Activated T-cell treated with anti-CD3 and anti-CD28 coated beads, Interleukin-2, amount 50 U/mL, for 72 hours (primary cell): ENCODE measurements at regions not wholly inside any gene's neighbourhood (a gene's known extent, or its start where the extent isn't known, plus 50 kb on each side); places are given as distances from the start of the nearest gene placed in this dataset.
"Not testable (repeated sequence)": the region's sequence is repeated elsewhere in the genome, so short reads cannot be mapped to it uniquely, and the experiment has no call there.

Source experiments
- ATAC-seq, 2 donors: fragments of 150-1000 bp; cut with Tn5 transposase; replicated peaks in 1 of 2; 2 replicates each; pipeline ENCODE4 v1.10.0; 2021; ENCODE audit warnings: moderate library complexity in 2 of 2, mild to moderate bottlenecking in 1 of 2
- DNase-seq, 2 donors: peaks; one replicate each; pipeline ENCODE4 v3.0.0; 2021 to 2022; ENCODE audit warnings: mixed read lengths in 1 of 2
- H3K27ac Mint-ChIP-seq: one replicate; pipeline ENCODE4 v1.8.0; 2022; ENCODE audit warnings: mild to moderate bottlenecking, moderate library complexity, mixed read lengths
- H3K27me3 Mint-ChIP-seq: one replicate; pipeline ENCODE4 v1.8.0; 2022; ENCODE audit warnings: low read depth, mixed read lengths
- H3K36me3 Mint-ChIP-seq, 2 donors: one replicate each; pipeline ENCODE4 v1.8.0; 2022; ENCODE audit warnings: mixed read lengths in 2 of 2, mild to moderate bottlenecking in 1 of 2; ENCODE audit not compliant: insufficient read depth in 2 of 2
- H3K4me1 Mint-ChIP-seq: one replicate; pipeline ENCODE4 v1.8.0; 2022; ENCODE audit warnings: low read depth, mixed read lengths
- H3K4me3 Mint-ChIP-seq, 2 donors: one replicate each; pipeline ENCODE4 v1.8.0; 2022; ENCODE audit warnings: mild to moderate bottlenecking in 2 of 2, mixed read lengths in 2 of 2, moderate library complexity in 2 of 2
- H3K9me3 Mint-ChIP-seq, 2 donors: one replicate each; pipeline ENCODE4 v1.8.0; 2022; ENCODE audit warnings: mixed read lengths in 2 of 2

DNA sequence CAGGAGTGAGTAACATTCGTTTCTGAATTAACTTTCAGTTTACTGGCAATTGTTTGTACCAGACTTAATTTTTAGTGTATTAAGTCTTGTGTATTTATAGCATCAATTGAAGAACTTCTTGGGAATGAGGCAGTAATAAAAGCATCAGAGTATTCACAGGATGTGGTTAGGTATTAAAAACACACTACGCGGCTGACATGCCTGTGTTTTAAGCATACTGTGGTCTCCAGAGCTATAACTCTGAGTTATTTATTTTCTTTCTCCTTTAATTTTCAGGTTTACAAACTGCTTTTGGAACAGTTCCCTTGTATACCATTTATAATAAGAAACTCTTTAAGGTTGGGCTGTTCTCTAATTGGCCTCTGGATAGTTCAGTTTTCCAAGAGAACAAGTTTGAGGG lies 626.1 kb upstream of the NRG3 start:
- Mint-ChIP-seq H3K4me1 (no peaks in the 10 kb centered on the region), H3K36me3 (no peaks in the 10 kb centered on the region)

DNA sequence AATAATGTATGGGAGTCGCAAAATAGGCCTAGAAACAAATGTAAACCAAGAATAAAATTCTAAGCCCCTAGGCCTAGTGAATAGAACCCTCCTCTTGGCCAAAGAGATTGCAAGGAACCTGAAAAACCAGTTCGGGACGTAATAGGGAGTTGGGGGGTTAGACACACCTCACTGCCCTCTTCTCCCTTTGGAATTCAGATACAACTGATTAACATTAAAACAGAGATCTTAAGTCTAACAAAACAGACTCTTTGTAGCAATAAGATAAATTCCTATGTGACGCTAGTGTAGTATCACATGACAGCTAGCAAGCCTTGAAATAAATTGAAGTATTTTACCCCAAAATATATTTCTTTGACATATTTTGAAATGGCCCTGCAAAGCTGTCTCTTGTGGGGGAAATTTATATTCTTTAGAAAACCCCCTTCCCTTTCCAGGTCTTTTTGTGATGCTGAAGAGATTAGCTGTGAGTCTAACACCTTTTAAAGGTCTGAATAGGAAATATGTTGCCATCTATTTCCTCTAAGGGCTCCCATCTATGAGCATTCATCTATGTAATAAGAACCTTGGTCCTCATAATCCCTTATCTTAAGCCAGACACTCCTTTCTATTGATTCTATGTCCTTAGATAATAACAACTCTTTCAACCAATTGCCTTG lies 623.4 kb upstream of the NRG3 start:
- H3K9me3 Mint-ChIP-seq = peaks cover 1 to 3% of the 10 kb centered on the region in 2 donors
- DNase-seq (no peak), ATAC-seq (no peak)
- no peaks in the 10 kb centered on the region for H3K36me3 Mint-ChIP-seq
- H3K27me3 Mint-ChIP-seq = no peaks in the 10 kb centered on the region
- H3K4me1 Mint-ChIP-seq = no peaks in the 10 kb centered on the region
- H3K4me3 Mint-ChIP-seq = no peak overlapping the region
- H3K27ac Mint-ChIP-seq = no peak overlapping the region

More for the DNA sequence above, 626.1 kb upstream of the NRG3 start:
- ATAC-seq = no peak
- Mint-ChIP-seq H3K9me3 (peaks cover 0 to 2% of the 10 kb centered on the region in 2 donors), H3K27me3 (no peaks in the 10 kb centered on the region), H3K4me3 (no peak overlapping the region), H3K27ac (no peak overlapping the region)
- DNase-seq = no peak

DNA sequence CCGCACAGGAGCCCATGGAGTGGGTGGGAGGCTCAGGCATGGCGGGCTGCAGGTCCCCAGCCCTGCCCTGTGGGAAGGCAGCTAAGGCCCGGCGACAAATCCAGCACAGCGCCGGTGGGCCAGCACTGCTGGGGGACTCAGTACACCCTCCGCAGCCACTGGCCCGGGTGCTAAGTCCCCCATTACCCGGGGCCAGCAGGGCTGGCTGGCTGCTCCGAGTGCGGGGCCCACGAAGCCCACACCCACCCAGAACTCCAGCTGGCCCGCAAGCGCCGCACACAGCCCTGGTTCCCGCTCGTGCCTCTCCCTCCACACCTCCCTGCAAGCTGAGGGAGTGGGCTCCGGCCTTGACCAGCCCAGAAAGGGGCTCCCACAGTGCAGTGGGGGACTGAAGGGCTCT lies 610.0 kb upstream of the NRG3 start:
- H3K27ac Mint-ChIP-seq, H3K36me3 Mint-ChIP-seq, H3K27me3 Mint-ChIP-seq, H3K9me3 Mint-ChIP-seq, DNase-seq, ATAC-seq, H3K4me1 Mint-ChIP-seq, H3K4me3 Mint-ChIP-seq: not testable (repeated sequence)

DNA sequence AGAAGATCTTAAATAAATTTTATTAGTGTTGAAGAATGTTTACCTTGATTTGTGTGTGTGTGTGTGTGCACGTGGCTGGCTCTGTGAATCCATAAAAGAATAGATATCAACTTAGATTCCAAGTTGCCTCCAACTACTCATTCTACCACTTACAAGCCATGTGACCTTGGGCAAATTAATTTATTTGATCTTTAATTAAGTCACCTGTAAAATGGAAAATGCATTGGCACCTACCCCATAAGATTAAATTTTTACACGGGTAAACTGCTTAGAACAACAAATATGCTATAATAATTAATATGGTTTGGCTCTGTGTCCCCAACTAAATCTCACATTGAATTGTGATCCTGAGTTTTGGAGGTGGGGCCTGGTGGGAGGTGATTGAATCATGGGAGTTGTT lies 604.9 kb upstream of the NRG3 start:
- Mint-ChIP-seq H3K9me3 (peaks cover 0 to 2% of the 10 kb centered on the region in 2 donors), H3K27ac (no peak overlapping the region)

GRCh38 chr10:81280497-81281479 lies 594.2 kb upstream of the NRG3 start:
- Mint-ChIP-seq H3K27ac (no peak overlapping the region), H3K4me1 (no peaks in the 10 kb centered on the region), H3K36me3 (no peaks in the 10 kb centered on the region), H3K27me3 (no peaks in the 10 kb centered on the region), H3K4me3 (no peak overlapping the region), H3K9me3 (peaks cover 6 to 12% of the 10 kb centered on the region in 2 donors)
- ATAC-seq (no peak), DNase-seq (no peak)

More for the DNA sequence above, 604.9 kb upstream of the NRG3 start:
- Mint-ChIP-seq H3K27me3 (no peaks in the 10 kb centered on the region), H3K36me3 (no peaks in the 10 kb centered on the region), H3K4me3 (no peak overlapping the region), H3K4me1 (no peaks in the 10 kb centered on the region)
- DNase-seq (no peak), ATAC-seq (no peak)

DNA sequence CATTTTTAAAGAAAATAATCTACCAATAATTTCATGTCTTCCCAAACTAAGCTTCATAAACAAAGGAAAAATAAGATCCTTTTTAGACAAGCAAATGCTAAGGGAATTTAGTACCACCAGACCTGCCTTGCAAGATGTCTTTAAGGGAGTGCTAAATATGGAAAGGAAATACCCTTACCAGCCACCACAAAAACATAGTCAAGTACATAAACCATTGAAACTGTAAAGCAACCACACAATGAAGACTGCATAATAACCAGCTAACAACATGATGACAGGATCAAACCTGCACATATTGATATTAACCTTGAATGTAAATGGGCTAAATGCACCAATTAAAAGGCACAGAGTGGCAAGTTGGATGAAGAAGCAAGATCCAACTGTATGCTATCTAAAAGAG lies 586.5 kb upstream of the NRG3 start:
- H3K36me3 Mint-ChIP-seq = no peaks in the 10 kb centered on the region
- H3K27me3 Mint-ChIP-seq = no peaks in the 10 kb centered on the region
- peaks cover 9 to 15% of the 10 kb centered on the region in 2 donors for H3K9me3 Mint-ChIP-seq
- ATAC-seq (no peak), DNase-seq (no peak)
- no peak overlapping the region for H3K4me3 Mint-ChIP-seq
- H3K4me1 Mint-ChIP-seq = no peaks in the 10 kb centered on the region
- H3K27ac Mint-ChIP-seq = no peak overlapping the region

DNA sequence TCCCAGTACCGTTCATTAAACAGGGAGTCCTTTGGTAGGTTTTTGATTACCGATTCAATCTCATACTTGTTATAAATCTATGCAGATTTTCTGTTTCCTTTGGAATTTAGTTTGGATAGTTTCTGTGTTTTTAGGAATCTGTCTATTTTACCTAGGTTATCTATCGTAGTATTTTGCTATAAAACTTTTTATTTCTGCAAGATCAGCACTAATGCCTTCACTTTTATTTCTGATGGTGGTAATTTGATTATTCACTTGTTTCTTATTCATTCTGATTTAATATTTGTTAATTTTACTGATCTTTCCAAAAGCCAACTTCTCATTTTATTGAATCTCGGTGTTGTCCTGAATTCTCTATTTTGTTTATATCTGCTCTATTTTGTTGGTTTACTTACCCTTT lies 577.7 kb upstream of the NRG3 start:
- Mint-ChIP-seq H3K36me3 (no peaks in the 10 kb centered on the region), H3K9me3 (peaks cover 6 to 12% of the 10 kb centered on the region in 2 donors), H3K27ac (no peak overlapping the region), H3K4me3 (no peak overlapping the region), H3K4me1 (no peaks in the 10 kb centered on the region), H3K27me3 (no peaks in the 10 kb centered on the region)
- DNase-seq = no peak
- ATAC-seq = no peak

GRCh38 chr10:81303656-81304055 lies 571.3 kb upstream of the NRG3 start:
- Mint-ChIP-seq H3K4me3 (no peak overlapping the region), H3K27me3 (no peaks in the 10 kb centered on the region), H3K4me1 (no peaks in the 10 kb centered on the region), H3K36me3 (no peaks in the 10 kb centered on the region), H3K9me3 (peaks cover 6 to 17% of the 10 kb centered on the region in 2 donors), H3K27ac (no peak overlapping the region)
- DNase-seq (no peak), ATAC-seq (no peak)

DNA sequence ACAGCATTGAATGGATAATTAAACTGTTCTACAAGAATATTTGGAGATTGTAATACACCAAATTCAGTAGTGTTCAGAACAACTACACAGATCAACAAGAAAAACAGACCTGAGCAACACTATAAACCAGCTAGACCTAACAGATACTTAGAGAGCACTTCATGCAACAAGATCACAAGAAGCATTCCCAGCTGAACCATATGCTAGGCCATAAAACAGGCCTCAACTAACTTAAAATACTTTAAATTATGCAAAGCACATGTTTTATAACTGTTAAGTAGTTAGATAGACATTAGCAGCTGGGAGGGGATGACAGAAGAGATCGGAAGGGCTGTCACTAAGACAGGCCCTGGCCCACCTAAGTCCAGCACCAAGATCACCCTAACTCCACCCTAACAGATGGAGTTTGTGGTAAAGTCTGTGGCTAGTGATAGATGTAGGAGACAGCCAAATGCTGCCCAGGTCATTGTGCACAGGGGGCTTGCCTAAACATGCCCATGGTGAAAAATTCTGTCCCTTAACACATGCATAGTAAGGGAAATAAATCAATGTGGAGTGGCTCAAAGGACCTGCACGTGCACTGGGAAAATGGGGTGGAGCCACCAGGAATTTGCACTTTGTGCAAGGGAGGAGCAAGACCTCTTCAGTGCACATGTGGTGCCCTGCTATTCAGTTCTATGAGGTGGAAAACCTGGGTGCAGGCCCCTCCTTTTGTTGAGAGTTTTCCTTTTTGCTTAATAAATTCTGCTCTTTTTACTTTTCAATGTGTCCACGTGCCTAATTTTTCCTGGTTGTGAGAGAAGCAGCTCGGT lies 567.8 kb upstream of the NRG3 start:
- no peaks in the 10 kb centered on the region for H3K4me1 Mint-ChIP-seq
- peaks cover 2 to 9% of the 10 kb centered on the region in 2 donors for H3K9me3 Mint-ChIP-seq
- no peak for DNase-seq
- no peak overlapping the region for H3K4me3 Mint-ChIP-seq
- no peaks in the 10 kb centered on the region for H3K27me3 Mint-ChIP-seq
- H3K27ac Mint-ChIP-seq = no peak overlapping the region
- no peaks in the 10 kb centered on the region for H3K36me3 Mint-ChIP-seq
- no peak for ATAC-seq

GRCh38 chr10:81309041-81309552 lies 565.9 kb upstream of the NRG3 start:
- peaks cover 2 to 4% of the 10 kb centered on the region in 2 donors for H3K9me3 Mint-ChIP-seq
- DNase-seq (no peak), ATAC-seq (no peak)
- H3K36me3 Mint-ChIP-seq = no peaks in the 10 kb centered on the region
- H3K4me1 Mint-ChIP-seq = no peaks in the 10 kb centered on the region
- no peaks in the 10 kb centered on the region for H3K27me3 Mint-ChIP-seq
- H3K27ac Mint-ChIP-seq = no peak overlapping the region
- H3K4me3 Mint-ChIP-seq = no peak overlapping the region

DNA sequence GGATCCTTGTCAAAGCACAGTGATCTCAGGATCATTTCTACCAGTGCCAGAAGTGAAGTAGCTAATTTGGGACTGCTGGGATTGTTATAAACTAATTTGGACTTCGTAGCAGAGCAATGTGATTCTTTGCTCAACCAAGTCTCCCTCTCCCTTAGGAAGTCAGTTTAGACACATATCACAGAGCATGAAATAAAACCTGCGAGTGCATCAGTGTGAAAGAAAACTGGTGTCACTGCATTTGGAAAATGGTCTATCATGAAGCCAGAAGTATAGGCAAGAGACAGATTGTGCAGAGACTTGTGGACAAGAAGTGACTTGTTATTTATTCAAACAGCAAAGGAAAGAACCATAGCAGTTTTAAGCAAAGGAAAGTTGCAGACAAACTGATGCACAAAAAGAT lies 560.5 kb upstream of the NRG3 start:
- Mint-ChIP-seq H3K4me3 (no peak overlapping the region), H3K27ac (no peak overlapping the region), H3K27me3 (no peaks in the 10 kb centered on the region), H3K36me3 (no peaks in the 10 kb centered on the region), H3K4me1 (no peaks in the 10 kb centered on the region), H3K9me3 (no peaks in the 10 kb centered on the region)
- DNase-seq (no peak), ATAC-seq (no peak)

GRCh38 chr10:81315026-81315425 lies 560.0 kb upstream of the NRG3 start:
- ATAC-seq = no peak
- Mint-ChIP-seq H3K9me3 (no peaks in the 10 kb centered on the region), H3K27me3 (no peaks in the 10 kb centered on the region), H3K27ac (no peak overlapping the region), H3K4me1 (no peaks in the 10 kb centered on the region), H3K36me3 (no peaks in the 10 kb centered on the region), H3K4me3 (no peak overlapping the region)
- DNase-seq = no peak

DNA sequence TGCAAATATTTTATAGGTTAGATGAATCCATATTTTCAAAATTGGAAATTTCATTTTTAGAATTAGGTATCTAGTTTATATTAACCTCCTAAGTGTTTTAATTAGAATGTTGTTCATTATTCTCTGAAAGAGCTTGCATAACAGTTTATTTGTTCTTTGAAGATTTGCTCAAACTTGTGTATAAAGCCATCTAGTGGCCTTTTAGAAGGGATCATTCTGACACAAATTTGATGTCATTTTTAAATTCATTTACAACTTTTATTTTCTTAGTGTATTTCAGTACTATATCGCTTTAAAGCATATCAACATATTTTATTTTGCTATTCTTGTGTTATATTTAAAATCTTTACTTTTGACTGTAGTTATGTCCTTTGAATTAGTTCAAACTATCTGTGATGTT lies 527.0 kb upstream of the NRG3 start:
- no peak for DNase-seq
- no peak for ATAC-seq
- no peak overlapping the region for H3K4me3 Mint-ChIP-seq
- no peak overlapping the region for H3K27ac Mint-ChIP-seq
- H3K27me3 Mint-ChIP-seq = no peaks in the 10 kb centered on the region
- no peaks in the 10 kb centered on the region for H3K4me1 Mint-ChIP-seq
- no peaks in the 10 kb centered on the region for H3K36me3 Mint-ChIP-seq
- H3K9me3 Mint-ChIP-seq = peaks cover 0 to under 1% of the 10 kb centered on the region in 2 donors
